ENCODE measurements at regions not wholly inside any gene's neighbourhood (a gene's known extent, or its start where the extent isn't known, plus 50 kb on each side); places are given as distances from the start of the nearest gene placed in this dataset.

DNA sequence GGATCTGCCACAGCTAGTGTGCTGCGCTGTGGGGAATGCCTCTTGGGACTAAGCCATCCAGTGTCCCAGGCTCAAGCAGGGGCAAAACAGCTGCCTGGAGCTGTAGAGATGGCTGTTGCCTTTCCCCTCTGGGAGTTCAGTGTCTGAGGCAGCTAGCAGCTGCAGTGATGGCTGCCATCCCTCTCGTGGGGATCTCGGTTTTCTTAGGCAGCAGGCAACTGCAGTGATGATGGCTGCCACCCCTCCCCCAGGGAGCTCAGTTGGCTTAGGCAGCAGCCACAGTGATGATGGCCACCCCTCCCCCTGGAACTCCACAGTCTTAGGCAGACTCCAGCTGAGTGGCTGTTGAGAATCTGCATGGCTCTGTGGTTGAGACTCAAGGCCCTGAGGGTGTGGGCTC is 1389.2 kb upstream of the NUDT12 start:
- Histone ChIP-seq H3K27ac (ENCODE audit: low read depth, low read length) (no peak overlapping the region), H3K9me3 (ENCODE audit: control insufficient read depth, insufficient read depth, low read length) (peaks cover 6% of the 10 kb centered on the region; the same call in 1 of the 2 replicates), H3K27me3 (ENCODE audit: control insufficient read depth, insufficient read depth, low read length) (no peaks in the 10 kb centered on the region), H3K4me3 (ENCODE audit: low read depth, low read length) (no peak overlapping the region)
- ChIA-PET POLR2A (no interaction called here), CTCF (no interaction called here)
- TF ChIP-seq, protein P1, sequence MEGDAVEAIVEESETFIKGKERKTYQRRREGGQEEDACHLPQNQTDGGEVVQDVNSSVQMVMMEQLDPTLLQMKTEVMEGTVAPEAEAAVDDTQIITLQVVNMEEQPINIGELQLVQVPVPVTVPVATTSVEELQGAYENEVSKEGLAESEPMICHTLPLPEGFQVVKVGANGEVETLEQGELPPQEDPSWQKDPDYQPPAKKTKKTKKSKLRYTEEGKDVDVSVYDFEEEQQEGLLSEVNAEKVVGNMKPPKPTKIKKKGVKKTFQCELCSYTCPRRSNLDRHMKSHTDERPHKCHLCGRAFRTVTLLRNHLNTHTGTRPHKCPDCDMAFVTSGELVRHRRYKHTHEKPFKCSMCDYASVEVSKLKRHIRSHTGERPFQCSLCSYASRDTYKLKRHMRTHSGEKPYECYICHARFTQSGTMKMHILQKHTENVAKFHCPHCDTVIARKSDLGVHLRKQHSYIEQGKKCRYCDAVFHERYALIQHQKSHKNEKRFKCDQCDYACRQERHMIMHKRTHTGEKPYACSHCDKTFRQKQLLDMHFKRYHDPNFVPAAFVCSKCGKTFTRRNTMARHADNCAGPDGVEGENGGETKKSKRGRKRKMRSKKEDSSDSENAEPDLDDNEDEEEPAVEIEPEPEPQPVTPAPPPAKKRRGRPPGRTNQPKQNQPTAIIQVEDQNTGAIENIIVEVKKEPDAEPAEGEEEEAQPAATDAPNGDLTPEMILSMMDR (IDR thresholded peaks at IDR 0.05; ENCODE audit: low read depth, low read length), result no peak
- DNase-seq (ENCODE audit: low read depth, low spot score), result no peak

DNA sequence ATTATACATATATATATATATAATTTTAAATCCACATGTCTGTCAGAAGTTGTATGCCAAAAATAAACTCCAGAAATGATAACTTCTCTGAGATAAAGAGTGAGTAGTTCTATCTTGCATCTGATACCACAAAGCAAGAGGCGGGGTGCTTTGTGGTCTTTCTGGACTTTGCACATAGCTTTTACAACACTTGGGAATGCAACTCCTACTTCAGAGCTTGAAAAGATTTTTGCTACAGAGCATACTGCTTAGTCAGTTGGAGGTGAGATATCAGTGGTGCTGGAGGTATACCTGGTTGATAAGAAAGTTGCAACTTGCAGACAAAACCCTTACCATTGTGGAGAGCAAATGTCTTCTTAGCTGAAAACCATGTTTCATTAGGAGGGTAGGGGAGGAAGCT is 1384.5 kb upstream of the NUDT12 start:
- CTCF ChIA-PET, result no interaction called here
- no peak for DNase-seq (ENCODE audit: low read depth, low spot score)
- no peak overlapping the region for H3K27ac ChIP-seq (ENCODE audit: low read depth, low read length)
- no peaks in the 10 kb centered on the region for H3K27me3 ChIP-seq (ENCODE audit: control insufficient read depth, insufficient read depth, low read length)
- POLR2A ChIA-PET, result no interaction called here
- TF ChIP-seq, protein P1 (IDR thresholded peaks at IDR 0.05; ENCODE audit: low read depth, low read length), result no peak
- peaks cover 5% of the 10 kb centered on the region; the same call in 1 of the 2 replicates for H3K9me3 ChIP-seq (ENCODE audit: control insufficient read depth, insufficient read depth, low read length)
- no peak overlapping the region for H3K4me3 ChIP-seq (ENCODE audit: low read depth, low read length)

DNA sequence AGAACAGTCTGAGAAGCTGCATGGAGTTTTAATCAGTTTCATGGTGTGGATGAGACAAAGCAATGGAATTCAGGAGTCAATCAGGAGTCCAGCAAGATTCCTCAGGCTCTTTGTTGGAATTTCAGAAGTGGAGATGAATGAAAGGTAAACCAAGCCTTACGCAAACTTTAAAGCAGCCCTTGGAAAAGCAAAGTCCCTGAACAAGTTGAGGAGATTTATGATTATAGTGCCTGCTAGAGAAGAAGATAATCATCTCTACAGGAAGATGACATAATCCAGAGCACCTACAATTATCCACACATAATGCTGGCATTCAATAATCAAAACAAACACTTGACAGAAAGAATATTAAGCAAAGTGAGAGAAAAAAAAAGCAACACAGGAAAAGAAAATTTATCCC is 1380.1 kb upstream of the NUDT12 start:
- H3K27ac ChIP-seq (ENCODE audit: low read depth, low read length), result no peak overlapping the region
- POLR2A ChIA-PET, result no interaction called here

DNA sequence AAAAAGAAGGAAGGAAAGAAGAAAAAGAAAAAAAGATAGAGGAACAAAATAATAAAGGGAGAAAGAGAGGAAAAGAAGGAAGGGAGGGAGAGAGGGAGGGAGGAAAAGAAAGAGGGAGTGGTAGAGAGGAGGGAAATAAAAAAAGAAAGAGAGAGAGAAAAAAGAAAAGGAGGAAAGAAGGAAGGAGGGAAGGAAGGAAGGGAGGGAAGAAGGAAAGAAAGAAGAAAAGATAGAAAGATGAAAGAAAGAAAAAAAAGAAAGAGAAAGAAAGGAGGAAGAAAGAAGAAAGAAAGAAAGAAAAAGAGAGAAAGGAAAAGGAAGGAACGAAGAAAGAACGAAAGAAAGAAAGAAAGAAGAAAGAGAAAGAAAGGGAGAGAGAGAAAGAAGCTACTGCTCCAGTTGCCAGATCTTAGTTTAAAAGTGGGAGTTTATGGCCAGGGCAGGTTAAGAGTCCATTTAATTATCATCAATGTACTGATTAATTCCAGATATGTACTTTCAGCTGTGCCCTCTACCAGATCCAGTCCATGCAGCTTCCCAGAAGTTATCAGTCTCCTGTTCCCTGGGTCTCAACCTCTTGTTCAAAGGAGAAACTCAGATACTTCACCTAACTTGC is 1378.5 kb upstream of the NUDT12 start:
- CTCF ChIA-PET, result no interaction called here
- POLR2A ChIA-PET, result no interaction called here
- Histone ChIP-seq H3K4me3 (ENCODE audit: low read depth, low read length) (no peak overlapping the region), H3K27me3 (ENCODE audit: control insufficient read depth, insufficient read depth, low read length) (no peaks in the 10 kb centered on the region), H3K27ac (ENCODE audit: low read depth, low read length) (no peak overlapping the region), H3K9me3 (ENCODE audit: control insufficient read depth, insufficient read depth, low read length) (no peaks in the 10 kb centered on the region)
- TF ChIP-seq, protein P1 (IDR thresholded peaks at IDR 0.05; ENCODE audit: low read depth, low read length), result no peak
- DNase-seq (ENCODE audit: low read depth, low spot score), result no peak

More for the DNA sequence above, 1380.1 kb upstream of the NUDT12 start:
- Histone ChIP-seq H3K27me3 (ENCODE audit: control insufficient read depth, insufficient read depth, low read length) (no peaks in the 10 kb centered on the region), H3K9me3 (ENCODE audit: control insufficient read depth, insufficient read depth, low read length) (no peaks in the 10 kb centered on the region), H3K4me3 (ENCODE audit: low read depth, low read length) (no peak overlapping the region)
- CTCF ChIA-PET, result no interaction called here
- TF ChIP-seq, protein P1 (IDR thresholded peaks at IDR 0.05; ENCODE audit: low read depth, low read length), result no peak
- DNase-seq (ENCODE audit: low read depth, low spot score), result no peak

DNA sequence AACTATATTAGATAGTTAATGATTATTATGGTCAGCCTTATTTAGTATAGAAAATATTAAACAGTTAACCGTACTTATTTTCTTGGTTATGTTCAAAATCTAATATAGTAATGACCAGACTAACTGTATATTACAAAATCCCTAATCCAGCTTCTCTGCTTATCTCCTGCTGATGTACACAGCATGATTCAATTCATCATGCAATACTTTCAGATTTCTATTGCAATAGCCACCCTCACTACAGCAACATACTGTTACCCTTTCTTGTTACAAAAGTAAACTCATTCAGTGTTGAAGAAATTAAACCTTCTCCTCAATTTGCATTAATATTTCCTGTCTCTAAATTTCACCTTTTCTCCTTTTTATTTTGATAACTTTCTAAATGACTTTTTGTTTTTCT is 1375.0 kb upstream of the NUDT12 start:
- ChIA-PET POLR2A (no interaction called here), CTCF (no interaction called here)
- no peaks in the 10 kb centered on the region for H3K9me3 ChIP-seq (ENCODE audit: control insufficient read depth, insufficient read depth, low read length)
- TF ChIP-seq, protein P1 (IDR thresholded peaks at IDR 0.05; ENCODE audit: low read depth, low read length), result no peak
- no peak overlapping the region for H3K4me3 ChIP-seq (ENCODE audit: low read depth, low read length)
- no peaks in the 10 kb centered on the region for H3K27me3 ChIP-seq (ENCODE audit: control insufficient read depth, insufficient read depth, low read length)
- DNase-seq (ENCODE audit: low read depth, low spot score), result no peak
- H3K27ac ChIP-seq (ENCODE audit: low read depth, low read length), result no peak overlapping the region
